Liver (tissue), 8 donors: ENCODE measurements at regions not wholly inside any gene's neighbourhood (a gene's known extent, or its start where the extent isn't known, plus 50 kb on each side); places are given as distances from the start of the nearest gene placed in this dataset.

ENCODE experiments used
- DNase-seq: peaks from one replicate; pipeline ENCODE4 v3.0.0-alpha.2; 2017; ENCODE audit warnings: low spot score
- H3K27ac ChIP-seq, 2 donors: one replicate each; pipeline ENCODE4 v1.7.0; 2013; ENCODE audit warnings: inconsistent platforms in 2 of 2, low read length in 2 of 2, control low read depth in 1 of 2, low read depth in 1 of 2, mild to moderate bottlenecking in 1 of 2
- H3K27me3 ChIP-seq, 4 donors: one replicate each; pipeline versions ENCODE4 v1.6.1 to v1.7.0; 2013; ENCODE audit warnings: low read length in 3 of 4, inconsistent platforms in 1 of 4, mild to moderate bottlenecking in 1 of 4, moderate library complexity in 1 of 4; ENCODE audit not compliant: control insufficient read depth in 4 of 4, insufficient read depth in 4 of 4
- H3K36me3 ChIP-seq, 4 donors: one replicate each; pipeline versions ENCODE4 v1.6.1 to v1.7.0; 2013; ENCODE audit warnings: low read length in 3 of 4, mild to moderate bottlenecking in 3 of 4, low read depth in 1 of 4, moderate library complexity in 1 of 4; ENCODE audit not compliant: control insufficient read depth in 4 of 4, insufficient read depth in 3 of 4
- H3K4me1 ChIP-seq, 4 donors: one replicate each; pipeline versions ENCODE4 v1.6.1 to v1.7.0; 2013; ENCODE audit warnings: low read length in 3 of 4, mild to moderate bottlenecking in 3 of 4, moderate library complexity in 1 of 4; ENCODE audit not compliant: control insufficient read depth in 4 of 4, insufficient read depth in 4 of 4
- H3K4me3 ChIP-seq, 3 donors: one replicate each; pipeline versions ENCODE4 v1.6.1 to v1.7.0; 2013; ENCODE audit warnings: low read length in 3 of 3, control low read depth in 1 of 3, low read depth in 1 of 3, mild to moderate bottlenecking in 1 of 3
- H3K9ac ChIP-seq, 2 donors: one replicate each; pipeline ENCODE4 v1.7.0; 2013; ENCODE audit warnings: low read length in 2 of 2, mild to moderate bottlenecking in 2 of 2, moderate library complexity in 2 of 2, control low read depth in 1 of 2, low read depth in 1 of 2
- H3K9me3 ChIP-seq, 4 donors: one replicate each; pipeline versions ENCODE4 v1.6.1 to v1.7.0; 2013; ENCODE audit warnings: low read length in 3 of 4; ENCODE audit not compliant: control insufficient read depth in 4 of 4
- CTCF ChIP-seq: fragments of 150-350 bp; IDR thresholded peaks from 2 replicates; pipeline ENCODE4 v1.5.1; 2017; ENCODE audit warnings: improper control_type of control experiment, low read depth, low read length; ENCODE audit not compliant: missing input control
- EGR1 ChIP-seq, 2 donors: IDR thresholded peaks; 2 replicates each; pipeline ENCODE4 v1.6.1; 2016 to 2018; ENCODE audit warnings: antibody characterized with exemption in 2 of 2, low read depth in 2 of 2
- FOXA1 ChIP-seq: IDR thresholded peaks from 2 replicates; pipeline ENCODE4 v1.6.1; 2016; ENCODE audit warnings: antibody characterized with exemption
- FOXA2 ChIP-seq: IDR thresholded peaks from 2 replicates; pipeline ENCODE4 v1.6.1; 2016; ENCODE audit warnings: antibody characterized with exemption
- GABPA ChIP-seq, 2 donors: IDR thresholded peaks in 1 of 2; conservative IDR thresholded peaks in 1 of 2; 2 replicates each; pipeline ENCODE4 v1.6.1; 2016; ENCODE audit warnings: antibody characterized with exemption in 2 of 2, mild to moderate bottlenecking in 1 of 2, moderate library complexity in 1 of 2
- HNF4A ChIP-seq, 2 donors: conservative IDR thresholded peaks; 2 replicates each; pipeline ENCODE4 v1.6.1; 2016; ENCODE audit warnings: antibody characterized with exemption in 2 of 2, mild to moderate bottlenecking in 2 of 2
- HNF4G ChIP-seq: IDR thresholded peaks from 2 replicates; pipeline ENCODE4 v1.6.1; 2016; ENCODE audit warnings: antibody characterized with exemption
- JUND ChIP-seq, 2 donors: IDR thresholded peaks; 2 replicates each; pipeline ENCODE4 v1.6.1; 2016; ENCODE audit warnings: antibody characterized with exemption in 2 of 2
- NR2F2 ChIP-seq: IDR thresholded peaks from 2 replicates; pipeline ENCODE4 v1.6.1; 2016; ENCODE audit warnings: antibody characterized with exemption
- RAD21 ChIP-seq, 2 donors: IDR thresholded peaks; 2 replicates each; pipeline ENCODE4 v1.6.1; 2016; ENCODE audit warnings: antibody characterized with exemption in 2 of 2, mild to moderate bottlenecking in 2 of 2
- RXRA ChIP-seq, 2 donors: IDR thresholded peaks; 2 replicates each; pipeline ENCODE4 v1.6.1; 2017 to 2018; ENCODE audit warnings: antibody characterized with exemption in 2 of 2, mild to moderate bottlenecking in 1 of 2
- TAF1 ChIP-seq: conservative IDR thresholded peaks from 2 replicates; pipeline ENCODE4 v1.6.1; 2016; ENCODE audit warnings: antibody characterized with exemption, mild to moderate bottlenecking
- YY1 ChIP-seq: IDR thresholded peaks from 2 replicates; pipeline ENCODE4 v1.6.1; 2016; ENCODE audit warnings: antibody characterized with exemption, mild to moderate bottlenecking
- WGBS: extraction: QIAGEN DNeasy Blood & Tissue Kit; methylation state at CpG from one replicate; pipeline ENCODE4 v1.1.7; 2013; 5-methylcytosine and 5-hydroxymethylcytosine counted together
- TF ChIP-seq, protein P1 (sequence below): IDR thresholded peaks from 2 replicates; pipeline ENCODE4 v1.6.1; 2016; ENCODE audit warnings: antibody characterized with exemption
- donor health status: healthy.
- donor health status: healthy.
- donor health status: healthy.
- donor health status: healthy.
- donor health status: healthy.

DNA sequence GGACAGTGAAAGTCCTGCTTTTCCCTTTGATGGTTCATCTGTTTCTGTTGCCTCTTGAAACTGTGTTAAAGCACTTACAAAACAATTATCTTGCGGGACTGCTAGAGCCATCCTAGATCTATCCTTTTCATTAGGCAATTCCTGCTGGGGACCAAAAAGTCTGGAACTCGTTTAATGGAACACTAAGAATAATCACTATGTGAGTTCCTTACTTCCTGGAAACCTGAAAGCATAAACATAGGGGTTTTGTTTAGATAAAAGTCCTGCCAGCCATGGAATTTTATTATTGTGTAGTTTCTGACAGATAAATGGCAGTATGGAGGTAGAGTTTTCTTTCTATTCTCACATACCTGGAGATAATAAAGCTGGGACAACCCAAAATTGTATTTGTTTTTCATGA, 1133.3 kb downstream of the SORCS3 start (continued):
- no peak for TF ChIP-seq JUND (IDR thresholded peaks at IDR 0.05)
- TF ChIP-seq HNF4A (conservative IDR thresholded peaks at IDR 0.05): no peak
- no peak for TF ChIP-seq NR2F2

DNA sequence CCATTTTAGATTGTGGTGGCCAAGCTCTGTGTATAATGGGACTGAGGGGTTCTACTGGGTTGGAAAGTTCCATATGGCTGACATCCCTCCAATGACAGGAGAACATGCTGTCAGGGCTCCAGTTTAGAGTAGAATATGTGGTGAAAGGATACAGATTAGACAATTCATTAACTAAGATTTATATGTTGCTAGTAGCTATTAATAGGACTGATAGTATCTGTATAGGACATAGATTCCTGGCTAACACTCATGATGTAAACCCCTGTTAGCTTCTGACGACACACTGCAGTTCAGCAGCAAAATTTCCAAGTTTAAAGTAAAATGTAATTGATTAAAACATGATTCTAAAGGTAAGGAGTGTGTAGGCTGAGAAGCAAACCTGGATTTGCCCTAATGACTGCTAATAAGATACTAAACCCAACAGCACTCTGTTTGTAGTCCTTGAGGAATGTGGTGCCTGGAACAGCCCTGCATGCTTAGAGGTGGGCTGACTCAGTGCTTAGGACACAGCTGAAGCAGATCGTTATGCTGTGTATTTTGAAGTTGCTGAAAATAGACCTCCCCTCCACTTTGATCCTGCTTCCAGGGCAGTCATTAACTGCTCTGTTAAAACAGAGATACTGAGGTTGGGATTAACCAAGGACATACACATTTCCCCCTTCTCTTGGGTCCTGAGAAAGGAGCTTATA, 1129.6 kb downstream of the SORCS3 start:
- H3K4me3 ChIP-seq: no peak overlapping the region
- H3K27me3 ChIP-seq: peaks cover 0 to 6% (median 0%) of the 10 kb centered on the region in 4 donors
- no peak for DNase-seq
- WGBS: 16% methylated on average over 2 of the region's 2 CpGs
- no peak overlapping the region for H3K9ac ChIP-seq
- no peaks in the 10 kb centered on the region for H3K36me3 ChIP-seq
- H3K4me1 ChIP-seq: no peaks in the 10 kb centered on the region
- TF ChIP-seq NR2F2: no peak
- no peak for TF ChIP-seq RAD21 (IDR thresholded peaks at IDR 0.05)
- H3K9me3 ChIP-seq: no peaks in the 10 kb centered on the region
- no peak overlapping the region for H3K27ac ChIP-seq

- Histone ChIP-seq H3K9me3 (no peaks in the 10 kb centered on the region), H3K27ac (no peak overlapping the region), H3K27me3 (peaks cover 0 to 6% (median 0%) of the 10 kb centered on the region in 4 donors), H3K4me3 (no peak overlapping the region), H3K36me3 (no peaks in the 10 kb centered on the region), H3K9ac (no peak overlapping the region), H3K4me1 (no peaks in the 10 kb centered on the region)
- TF ChIP-seq YY1 (no peak), TAF1 (no peak), FOXA2 (no peak), HNF4A (conservative IDR thresholded peaks at IDR 0.05) (no peak), CTCF (no peak), FOXA1 (no peak), RAD21 (IDR thresholded peaks at IDR 0.05) (no peak), JUND (IDR thresholded peaks at IDR 0.05) (no peak), NR2F2 (no peak), HNF4G (no peak), RXRA (IDR thresholded peaks at IDR 0.05) (no peak), EGR1 (IDR thresholded peaks at IDR 0.05; ENCODE audit: low read depth in 2 of 2) (no peak), GABPA (IDR thresholded peaks at IDR 0.05 in 1 of 2, conservative IDR thresholded peaks at IDR 0.05 in 1 of 2) (no peak)
- TF ChIP-seq, protein P1, sequence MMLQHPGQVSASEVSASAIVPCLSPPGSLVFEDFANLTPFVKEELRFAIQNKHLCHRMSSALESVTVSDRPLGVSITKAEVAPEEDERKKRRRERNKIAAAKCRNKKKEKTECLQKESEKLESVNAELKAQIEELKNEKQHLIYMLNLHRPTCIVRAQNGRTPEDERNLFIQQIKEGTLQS: no peak
- no peak for DNase-seq
- 41% methylated on average over 6 of the region's 6 CpGs for WGBS
These were observed 1128.4 kb downstream of the SORCS3 start for GRCh38 chr10:105769248-105770184.
